Spleen (tissue), 11 donors: ENCODE measurements at regions not wholly inside any gene's neighbourhood (a gene's known extent, or its start where the extent isn't known, plus 50 kb on each side); places are given as distances from the start of the nearest gene placed in this dataset.

Source experiments
- DNase-seq: peaks from one replicate; pipeline ENCODE4 v3.0.0-alpha.2; 2020
- H3K27ac ChIP-seq, 8 donors: fragments of 200-600 bp; sonication (generic) in 7 of 8; 1 replicate in 4 of 8; 2 replicates in 4 of 8; pipeline versions ENCODE4 v1.5.0 to v1.8.0; 2016 to 2021; ENCODE audit warnings: inconsistent platforms in 4 of 8, mild to moderate bottlenecking in 4 of 8, moderate library complexity in 1 of 8
- H3K27me3 ChIP-seq, 7 donors: fragments of 200-600 bp; sonication (generic) in 6 of 7; replicated peaks in 1 of 7; 1 replicate in 4 of 7; 2 replicates in 3 of 7; pipeline versions ENCODE4 v1.5.0 to v1.8.0; 2016 to 2021; ENCODE audit warnings: inconsistent platforms in 3 of 7, mild to moderate bottlenecking in 1 of 7
- H3K36me3 ChIP-seq, 6 donors: fragments of 200-600 bp; sonication (generic) in 5 of 6; 1 replicate in 4 of 6; 2 replicates in 2 of 6; pipeline versions ENCODE4 v1.5.0 to v1.8.0; 2016 to 2021; ENCODE audit warnings: inconsistent platforms in 2 of 6
- H3K4me1 ChIP-seq, 6 donors: fragments of 200-600 bp; sonication (generic) in 5 of 6; 1 replicate in 3 of 6; 2 replicates in 3 of 6; pipeline versions ENCODE4 v1.5.0 to v1.8.0; 2016 to 2021; ENCODE audit warnings: inconsistent platforms in 3 of 6
- H3K4me3 ChIP-seq, 8 donors: fragments of 200-600 bp; sonication (generic) in 7 of 8; 1 replicate in 4 of 8; 2 replicates in 4 of 8; pipeline versions ENCODE4 v1.5.0 to v1.8.0; 2016 to 2021; ENCODE audit warnings: inconsistent platforms in 4 of 8, mild to moderate bottlenecking in 4 of 8, moderate library complexity in 2 of 8
- H3K9me3 ChIP-seq, 8 donors: fragments of 200-600 bp; sonication (generic) in 7 of 8; 1 replicate in 4 of 8; 2 replicates in 4 of 8; pipeline versions ENCODE4 v1.5.0 to v1.8.0; 2016 to 2021; ENCODE audit warnings: inconsistent platforms in 4 of 8
- POLR2A ChIP-seq, 3 donors: fragments of 450-650 bp; IDR thresholded peaks; one replicate each; pipeline ENCODE4 v1.5.1; 2017; ENCODE audit warnings: antibody characterized with exemption in 3 of 3, mild to moderate bottlenecking in 1 of 3
- POLR2AphosphoS5 ChIP-seq, 3 donors: sonication (generic); formaldehyde crosslinking; IDR thresholded peaks; one replicate each; pipeline ENCODE4 v1.5.1; 2017; ENCODE audit warnings: antibody characterized with exemption in 3 of 3
- WGBS, 5 donors: extraction: QIAGEN DNeasy Blood & Tissue Kit in 3 of 5; methylation state at CpG; one replicate each; pipeline versions ENCODE4 v1.1.5 to v1.1.7; 2013 to 2018; 5-methylcytosine and 5-hydroxymethylcytosine counted together
- intact Hi-C: fragments of 100-400 bp; cut with DNase I; formaldehyde crosslinking; loops from one replicate; pipeline ENCODE4 v1.15.0; 2023; ENCODE audit warnings: low total_unique reads
- TF ChIP-seq, protein P1 (sequence below), 11 experiments: fragments of 200-600 bp in 7 of 11; fragments of 450-650 bp in 4 of 11; sonication (generic) in 4 of 11; IDR thresholded peaks in 8 of 11; conservative IDR thresholded peaks in 3 of 11; 1 replicate in 7 of 11; 2 replicates in 4 of 11; pipeline versions ENCODE4 v1.4.0 to v1.8.0; 2016 to 2021; ENCODE audit warnings: antibody characterized with exemption in 11 of 11, inconsistent platforms in 4 of 11, mild to moderate bottlenecking in 1 of 11
- donor health status: healthy with polysubstance abuse.
- donor health status: DM: no; HTN: no; CAD: no; lungs with moderate emphysema.
- donor health status: DM: no; HTN: no; CAD: no.
- donor health status: Bipolar disorder and iron deficiency.
- donor health status: healthy.
- donor health status: DM: no; HTN: no; CAD: no.
- donor health status: DM: yes; HTN: yes; CAD: no.

DNA sequence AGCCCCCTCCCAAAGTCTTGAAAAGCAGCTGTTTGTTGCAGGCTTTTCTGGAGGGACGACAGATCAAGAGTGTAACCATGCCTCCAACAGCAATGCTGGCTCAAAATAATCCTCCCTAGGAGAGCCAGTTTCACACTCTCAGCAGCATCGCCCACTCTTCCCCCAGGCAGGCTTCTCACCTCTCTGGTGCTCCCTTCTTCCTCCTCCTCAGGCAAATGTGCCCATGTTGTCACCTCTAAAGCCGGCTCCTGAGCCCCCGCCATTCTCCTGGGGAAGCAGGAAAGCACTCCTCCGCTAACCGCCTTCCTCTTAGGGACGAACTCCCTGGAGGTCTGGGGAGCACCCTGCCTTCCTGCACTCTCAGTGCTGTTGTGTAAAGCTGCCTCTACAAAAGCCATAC lies 98.9 kb upstream of the SGCG start:
- intact Hi-C loops, result no loop called here
- 52 to 64% (median 59%) methylated on average over 7 of the region's 7 CpGs for WGBS, 5 donors
- H3K27ac ChIP-seq, result no peak overlapping the region
- H3K4me3 ChIP-seq, result no peak overlapping the region
- no peaks in the 10 kb centered on the region for H3K36me3 ChIP-seq
- TF ChIP-seq POLR2A (IDR thresholded peaks at IDR 0.05) (no peak), POLR2AphosphoS5 (IDR thresholded peaks at IDR 0.05) (no peak)
- TF ChIP-seq, protein P1, sequence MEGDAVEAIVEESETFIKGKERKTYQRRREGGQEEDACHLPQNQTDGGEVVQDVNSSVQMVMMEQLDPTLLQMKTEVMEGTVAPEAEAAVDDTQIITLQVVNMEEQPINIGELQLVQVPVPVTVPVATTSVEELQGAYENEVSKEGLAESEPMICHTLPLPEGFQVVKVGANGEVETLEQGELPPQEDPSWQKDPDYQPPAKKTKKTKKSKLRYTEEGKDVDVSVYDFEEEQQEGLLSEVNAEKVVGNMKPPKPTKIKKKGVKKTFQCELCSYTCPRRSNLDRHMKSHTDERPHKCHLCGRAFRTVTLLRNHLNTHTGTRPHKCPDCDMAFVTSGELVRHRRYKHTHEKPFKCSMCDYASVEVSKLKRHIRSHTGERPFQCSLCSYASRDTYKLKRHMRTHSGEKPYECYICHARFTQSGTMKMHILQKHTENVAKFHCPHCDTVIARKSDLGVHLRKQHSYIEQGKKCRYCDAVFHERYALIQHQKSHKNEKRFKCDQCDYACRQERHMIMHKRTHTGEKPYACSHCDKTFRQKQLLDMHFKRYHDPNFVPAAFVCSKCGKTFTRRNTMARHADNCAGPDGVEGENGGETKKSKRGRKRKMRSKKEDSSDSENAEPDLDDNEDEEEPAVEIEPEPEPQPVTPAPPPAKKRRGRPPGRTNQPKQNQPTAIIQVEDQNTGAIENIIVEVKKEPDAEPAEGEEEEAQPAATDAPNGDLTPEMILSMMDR (IDR thresholded peaks at IDR 0.05 in 8 of 11, conservative IDR thresholded peaks at IDR 0.05 in 3 of 11), result no peak
- H3K9me3 ChIP-seq, result no peaks in the 10 kb centered on the region
- no peak for DNase-seq
- peaks cover 0 to 4% (median 0%) of the 10 kb centered on the region in 7 donors for H3K27me3 ChIP-seq
- no peaks in the 10 kb centered on the region for H3K4me1 ChIP-seq

DNA sequence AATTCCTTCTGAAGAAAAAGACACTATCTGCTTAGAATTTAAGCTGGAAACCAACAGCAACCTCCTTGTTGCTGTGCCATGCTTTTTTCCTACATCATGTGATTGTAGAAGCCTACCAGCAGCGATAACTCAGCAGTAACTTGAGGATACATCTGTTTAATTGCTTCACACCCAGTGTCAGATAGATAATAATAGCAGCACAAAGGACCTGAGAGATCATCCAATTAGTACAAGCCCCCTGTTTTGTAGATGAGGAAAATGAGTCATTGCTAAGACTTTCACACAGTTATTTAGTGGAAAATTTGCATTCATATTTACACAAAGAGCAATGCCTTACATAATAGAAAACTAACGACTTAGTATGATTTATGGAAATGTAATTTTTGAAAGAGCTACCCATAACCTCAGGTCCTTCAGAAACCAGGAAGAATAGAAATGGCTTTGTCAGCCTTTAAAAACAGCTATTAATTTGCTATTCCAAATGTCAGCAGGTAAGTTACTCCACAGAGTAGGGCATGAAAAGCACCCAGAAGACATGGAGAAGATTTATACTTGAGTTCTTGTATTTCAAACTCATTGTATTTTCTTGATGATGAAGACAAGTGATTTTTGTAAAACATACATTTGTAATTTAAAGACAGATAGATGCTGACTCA lies 93.7 kb upstream of the SGCG start:
- WGBS, 5 donors, result 39 to 58% (median 52%) methylated on average over 2 of the region's 2 CpGs
- DNase-seq, result no peak
- no peak overlapping the region for H3K4me3 ChIP-seq
- TF ChIP-seq POLR2A (IDR thresholded peaks at IDR 0.05) (no peak), POLR2AphosphoS5 (IDR thresholded peaks at IDR 0.05) (no peak)
- TF ChIP-seq, protein P1 (IDR thresholded peaks at IDR 0.05 in 8 of 11, conservative IDR thresholded peaks at IDR 0.05 in 3 of 11), result no peak
- no peaks in the 10 kb centered on the region for H3K4me1 ChIP-seq
- H3K36me3 ChIP-seq, result no peaks in the 10 kb centered on the region
- H3K9me3 ChIP-seq, result no peaks in the 10 kb centered on the region
- peaks cover 0 to 10% (median 0%) of the 10 kb centered on the region in 7 donors for H3K27me3 ChIP-seq
- intact Hi-C loops, result no loop called here
- no peak overlapping the region for H3K27ac ChIP-seq

GRCh38 chr13:23087880-23088279 lies 92.9 kb upstream of the SGCG start:
- no peak for TF ChIP-seq POLR2A (IDR thresholded peaks at IDR 0.05)
- TF ChIP-seq, protein P1 (IDR thresholded peaks at IDR 0.05 in 8 of 11, conservative IDR thresholded peaks at IDR 0.05 in 3 of 11), result peak in 4 of 11 experiments; percentile 21 to 45 (median 36)
- no peak overlapping the region for H3K4me3 ChIP-seq
- no peak overlapping the region for H3K27ac ChIP-seq
- H3K27me3 ChIP-seq, result peaks cover 0 to 10% (median 0%) of the 10 kb centered on the region in 7 donors
- H3K36me3 ChIP-seq, result no peaks in the 10 kb centered on the region
- no peak for DNase-seq
- no peaks in the 10 kb centered on the region for H3K9me3 ChIP-seq
- H3K4me1 ChIP-seq, result no peaks in the 10 kb centered on the region
- WGBS, 5 donors, result 31 to 74% (median 50%) methylated on average over 1 of the region's 1 CpG
- intact Hi-C loops, result no loop called here

DNA sequence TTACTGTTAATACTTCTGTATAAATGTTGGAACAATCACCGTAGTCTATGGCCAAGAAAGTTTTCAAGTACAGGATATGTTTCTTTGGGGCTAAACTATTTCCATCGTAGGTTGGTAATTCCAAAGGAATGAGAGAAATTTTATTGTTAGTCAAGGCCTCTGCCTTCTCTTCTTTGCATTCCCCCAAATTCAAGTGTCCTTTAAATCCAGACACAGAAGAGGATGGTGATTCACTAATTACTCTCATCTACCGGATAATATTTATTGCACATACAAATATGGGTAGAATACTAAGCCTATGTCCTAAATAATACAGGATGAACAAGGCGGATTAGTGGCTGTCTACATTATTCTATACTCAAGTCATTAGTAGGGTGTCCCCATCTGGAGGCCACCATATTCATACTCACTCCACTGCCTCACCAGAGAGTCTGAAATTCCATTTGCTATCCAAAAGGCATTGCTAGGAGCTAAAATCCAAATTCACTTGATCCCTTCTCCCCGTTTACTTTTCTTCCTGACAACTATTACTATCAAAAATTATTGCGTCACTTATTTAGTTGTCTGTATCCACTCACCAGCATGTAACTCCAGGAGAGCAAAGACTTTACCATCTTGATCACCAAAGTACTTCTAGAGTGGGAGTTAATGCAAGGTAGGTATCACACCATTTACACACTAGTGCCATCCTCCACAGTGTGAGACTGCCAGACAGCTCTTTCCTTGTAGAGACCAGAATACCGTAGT lies 82.4 kb upstream of the SGCG start:
- Histone ChIP-seq H3K9me3 (no peaks in the 10 kb centered on the region), H3K4me1 (no peaks in the 10 kb centered on the region), H3K4me3 (no peak overlapping the region), H3K27me3 (no peaks in the 10 kb centered on the region), H3K27ac (no peak overlapping the region), H3K36me3 (no peaks in the 10 kb centered on the region)
- no peak for DNase-seq
- intact Hi-C loops, result no loop called here
- TF ChIP-seq, protein P1 (IDR thresholded peaks at IDR 0.05 in 8 of 11, conservative IDR thresholded peaks at IDR 0.05 in 3 of 11), result no peak
- TF ChIP-seq POLR2A (IDR thresholded peaks at IDR 0.05) (no peak), POLR2AphosphoS5 (IDR thresholded peaks at IDR 0.05) (no peak)
- 84 to 93% (median 88%) methylated on average over 7 of the region's 7 CpGs for WGBS, 5 donors
